Stomach (tissue), 4 donors: ENCODE measurements at regions not wholly inside any gene's neighbourhood (a gene's known extent, or its start where the extent isn't known, plus 50 kb on each side); places are given as distances from the start of the nearest gene placed in this dataset.

Experiments
- CTCF ChIP-seq, 7 experiments: fragments of 450-650 bp in 4 of 7; fragments of 200-600 bp in 3 of 7; sonication (generic) in 3 of 7; IDR thresholded peaks; one replicate each; pipeline ENCODE4 v1.5.1; 2016 to 2019; ENCODE audit warnings: antibody characterized with exemption in 7 of 7, control low read depth in 2 of 7, mild to moderate bottlenecking in 1 of 7
- EP300 ChIP-seq: sonication (generic); formaldehyde crosslinking; IDR thresholded peaks from one replicate; pipeline ENCODE4 v1.6.1; 2017; ENCODE audit warnings: antibody characterized with exemption
- POLR2A ChIP-seq, 4 donors: fragments of 450-650 bp; IDR thresholded peaks; one replicate each; pipeline ENCODE4 v1.6.1; 2016; ENCODE audit warnings: antibody characterized with exemption in 4 of 4, control low read depth in 2 of 4, mild to moderate bottlenecking in 1 of 4, moderate library complexity in 1 of 4

GRCh38 chr11:32198053-32198452 is 107.2 kb downstream of the RCN1 start:
- TF ChIP-seq POLR2A (IDR thresholded peaks at IDR 0.05) (no peak), CTCF (IDR thresholded peaks at IDR 0.05) (no peak), EP300 (no peak)
